DND-41 (cell line): ENCODE measurements at regions not wholly inside any gene's neighbourhood (a gene's known extent, or its start where the extent isn't known, plus 50 kb on each side); places are given as distances from the start of the nearest gene placed in this dataset.
A peak's percentile ranks its signal among the peaks of the same experiment; 100 is the strongest.

Source experiments
- ATAC-seq: fragments of 200-7000 bp; cut with Tn5 transposase; 3 replicates; pipeline ENCODE4 v1.9.1; 2021; ENCODE audit warnings: low read depth; ENCODE audit not compliant: insufficient read depth
- DNase-seq: peaks from one replicate; pipeline ENCODE4 v3.0.0-alpha.2; 2020
- H2AFZ ChIP-seq: 2 replicates; pipeline ENCODE4 v1.6.0; 2012; ENCODE audit warnings: low read depth, low read length
- H3K27ac ChIP-seq: 2 replicates; pipeline ENCODE4 v1.5.1; 2012; ENCODE audit warnings: low read length, inconsistent platforms
- H3K27me3 ChIP-seq: fragments of 200-600 bp; sonication (generic); 2 replicates; pipeline ENCODE4 v1.6.0; 2012; ENCODE audit warnings: low read length, mild to moderate bottlenecking, inconsistent platforms; ENCODE audit not compliant: insufficient read depth, poor library complexity
- H3K36me3 ChIP-seq: 2 replicates; pipeline ENCODE4 v1.5.1; 2012; ENCODE audit warnings: low read length, inconsistent platforms; ENCODE audit not compliant: insufficient read depth
- H3K4me1 ChIP-seq: 2 replicates; pipeline ENCODE4 v1.5.1; 2012; ENCODE audit warnings: mild to moderate bottlenecking, low read length; ENCODE audit not compliant: insufficient read depth
- H3K4me2 ChIP-seq: 2 replicates; pipeline ENCODE4 v1.6.0; 2012; ENCODE audit warnings: mild to moderate bottlenecking, moderate library complexity, low read length, inconsistent platforms; ENCODE audit not compliant: insufficient read depth
- H3K4me3 ChIP-seq, 2 experiments: fragments of 200-600 bp in 1 of 2; shearing (Covaris generic) in 1 of 2; 2 replicates each; pipeline ENCODE4 v1.5.1; 2012 to 2016; ENCODE audit warnings: inconsistent platforms in 2 of 2, low read length in 2 of 2, mild to moderate bottlenecking in 2 of 2, low read depth in 1 of 2, moderate library complexity in 1 of 2
- H3K79me2 ChIP-seq: 2 replicates; pipeline ENCODE4 v1.6.0; 2012; ENCODE audit warnings: low read length, inconsistent platforms; ENCODE audit not compliant: insufficient read depth
- H3K9ac ChIP-seq: 2 replicates; pipeline ENCODE4 v1.6.0; 2012; ENCODE audit warnings: low read depth, mild to moderate bottlenecking, inconsistent platforms, low read length, moderate library complexity
- H3K9me3 ChIP-seq: 2 replicates; pipeline ENCODE4 v1.5.1; 2012; ENCODE audit warnings: low read length, moderate library complexity, mild to moderate bottlenecking, inconsistent platforms; ENCODE audit not compliant: insufficient read depth, severe bottlenecking
- H4K20me1 ChIP-seq: 2 replicates; pipeline ENCODE4 v1.6.0; 2012; ENCODE audit warnings: low read length; ENCODE audit not compliant: insufficient read depth
- CTCF ChIP-seq: IDR thresholded peaks from 2 replicates; pipeline ENCODE4 v1.5.1; 2012; ENCODE audit warnings: borderline replicate concordance, low read length, moderate library complexity, mild to moderate bottlenecking; ENCODE audit not compliant: poor library complexity, severe bottlenecking; ENCODE audit errors: extremely low read depth
- EZH2 ChIP-seq: IDR thresholded peaks from 3 replicates; pipeline ENCODE4 v1.6.1; 2012; ENCODE audit warnings: borderline replicate concordance, low read depth, mild to moderate bottlenecking, moderate library complexity, low read length, inconsistent platforms; ENCODE audit not compliant: severe bottlenecking

GRCh38 chr2:195507447-195508138, 149.4 kb upstream of the SLC39A10 start:
- H3K36me3 ChIP-seq, result no peaks in the 10 kb centered on the region
- H3K27me3 ChIP-seq, result no peaks in the 10 kb centered on the region
- DNase-seq, result no peak
- H3K4me2 ChIP-seq, result no peak overlapping the region
- ATAC-seq, result no peak
- H3K9ac ChIP-seq, result no peak overlapping the region
- H3K79me2 ChIP-seq, result no peaks in the 10 kb centered on the region
- H4K20me1 ChIP-seq, result no peaks in the 10 kb centered on the region
- no peak for TF ChIP-seq CTCF
- H2AFZ ChIP-seq, result no peak overlapping the region
- H3K4me3 ChIP-seq, result no peak overlapping the region
- H3K4me1 ChIP-seq, result 0 out of 2 replicates have a peak, but pooled peaks cover 3% of the 10 kb centered on the region
- 0 out of 2 replicates have a peak overlapping the region, but pooled peaks have one; percentile 23 for H3K27ac ChIP-seq
- peaks cover 2% of the 10 kb centered on the region for H3K9me3 ChIP-seq

DNA sequence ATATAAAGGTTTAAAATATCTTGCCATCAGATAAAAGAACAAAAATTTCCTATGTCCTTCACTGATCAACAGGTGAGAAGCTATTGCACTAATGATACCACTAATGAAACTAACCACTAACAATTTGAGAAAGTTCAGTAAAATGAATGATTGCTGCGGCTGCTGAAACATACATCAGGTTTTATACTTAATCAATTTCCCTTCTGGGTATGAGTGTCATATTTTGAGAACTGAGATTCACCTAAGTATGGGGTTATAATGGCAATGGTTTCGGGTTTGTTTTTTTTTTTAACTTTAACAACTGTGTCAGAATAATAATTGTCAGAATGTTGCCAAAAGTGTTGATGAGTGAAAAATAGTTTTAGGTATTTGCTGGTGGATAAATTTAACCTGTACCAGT, 151.3 kb upstream of the SLC39A10 start:
- ATAC-seq (no peak), DNase-seq (no peak)
- H3K79me2 ChIP-seq, result no peaks in the 10 kb centered on the region
- no peak overlapping the region for H3K4me2 ChIP-seq
- no peaks in the 10 kb centered on the region for H4K20me1 ChIP-seq
- no peak overlapping the region for H2AFZ ChIP-seq
- no peaks in the 10 kb centered on the region for H3K36me3 ChIP-seq
- no peak overlapping the region for H3K4me3 ChIP-seq
- H3K27me3 ChIP-seq, result no peaks in the 10 kb centered on the region
- H3K27ac ChIP-seq, result no peak overlapping the region
- peaks cover 2% of the 10 kb centered on the region for H3K9me3 ChIP-seq
- no peak overlapping the region for H3K9ac ChIP-seq
- H3K4me1 ChIP-seq, result 0 out of 2 replicates have a peak, but pooled peaks cover 3% of the 10 kb centered on the region
- no peak for TF ChIP-seq EZH2

DNA sequence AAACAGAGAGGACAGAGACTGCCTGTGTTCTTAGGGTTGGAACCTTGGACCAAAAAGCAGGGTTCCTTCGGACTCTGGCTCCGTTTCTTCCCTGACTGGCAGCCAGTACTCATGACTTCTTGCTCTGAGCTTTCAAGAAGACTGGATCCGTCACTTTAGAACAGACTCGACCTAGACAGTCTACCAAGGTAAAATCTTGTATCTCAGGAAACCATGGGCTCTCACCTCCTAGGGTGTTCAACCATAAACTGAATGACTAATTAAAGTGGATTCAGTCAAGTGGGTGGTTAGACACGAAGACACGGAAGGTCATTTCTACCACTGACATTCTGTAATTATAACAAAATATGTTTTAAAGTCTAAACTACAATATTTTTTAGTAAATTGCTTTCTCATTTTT, 153.8 kb upstream of the SLC39A10 start:
- Histone ChIP-seq H3K27me3 (no peaks in the 10 kb centered on the region), H3K9me3 (peaks cover under 1% of the 10 kb centered on the region), H3K27ac (no peak overlapping the region), H2AFZ (no peak overlapping the region), H3K79me2 (no peaks in the 10 kb centered on the region), H3K4me2 (no peak overlapping the region), H3K36me3 (no peaks in the 10 kb centered on the region), H4K20me1 (no peaks in the 10 kb centered on the region), H3K4me3 (no peak overlapping the region), H3K9ac (no peak overlapping the region), H3K4me1 (peaks cover 16% of the 10 kb centered on the region)
- TF ChIP-seq CTCF (no peak), EZH2 (no peak)
- no peak for ATAC-seq
- DNase-seq, result no peak

GRCh38 chr2:195501746-195502145, 155.3 kb upstream of the SLC39A10 start:
- Histone ChIP-seq H3K4me2 (no peak overlapping the region), H3K9ac (no peak overlapping the region), H3K79me2 (no peaks in the 10 kb centered on the region), H3K27me3 (no peaks in the 10 kb centered on the region), H3K9me3 (no peaks in the 10 kb centered on the region), H3K4me3 (no peak overlapping the region), H3K27ac (no peak overlapping the region), H3K36me3 (no peaks in the 10 kb centered on the region), H3K4me1 (peaks cover 27% of the 10 kb centered on the region), H2AFZ (no peak overlapping the region), H4K20me1 (no peaks in the 10 kb centered on the region)
- ATAC-seq (no peak), DNase-seq (no peak)
- TF ChIP-seq CTCF (no peak), EZH2 (no peak)
